ENCODE measurements at regions not wholly inside any gene's neighbourhood (a gene's known extent, or its start where the extent isn't known, plus 50 kb on each side); places are given as distances from the start of the nearest gene placed in this dataset.
"Not testable (repeated sequence)": the region's sequence is repeated elsewhere in the genome, so short reads cannot be mapped to it uniquely, and the experiment has no call there.

- DNase-seq (ENCODE audit: low spot score): no peak
These were observed 142.9 kb upstream of the ZNF521 start for GRCh38 chr18:25494888-25495287.

- no peak for DNase-seq (ENCODE audit: low spot score)
These were observed 141.4 kb upstream of the ZNF521 start for GRCh38 chr18:25493401-25493800.

DNA sequence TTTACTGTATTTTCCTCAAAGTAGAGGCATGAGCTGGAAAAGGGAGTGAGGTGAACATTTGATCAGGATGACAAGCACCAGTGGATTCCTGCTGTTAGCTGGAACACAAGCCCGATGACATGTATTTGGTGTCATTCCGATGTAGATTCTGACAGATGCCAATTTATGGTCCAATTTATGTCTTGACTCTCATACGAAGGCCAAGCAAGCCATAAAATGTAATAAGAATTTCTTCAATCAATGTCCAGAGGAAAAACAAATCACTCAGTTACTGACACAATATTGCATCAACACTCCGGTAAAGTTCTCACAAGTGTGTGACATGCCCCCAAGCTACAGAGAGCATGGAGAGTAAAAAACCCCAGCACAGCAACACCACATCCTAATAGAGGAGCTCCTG lies 138.3 kb upstream of the ZNF521 start:
- DNase-seq (ENCODE audit: low spot score): no peak

GRCh38 chr18:25473008-25473407 lies 121.0 kb upstream of the ZNF521 start:
- DNase-seq (ENCODE audit: low spot score): no peak

GRCh38 chr18:25470756-25471524 lies 119.0 kb upstream of the ZNF521 start:
- DNase-seq (ENCODE audit: low spot score): not testable (repeated sequence)

DNA sequence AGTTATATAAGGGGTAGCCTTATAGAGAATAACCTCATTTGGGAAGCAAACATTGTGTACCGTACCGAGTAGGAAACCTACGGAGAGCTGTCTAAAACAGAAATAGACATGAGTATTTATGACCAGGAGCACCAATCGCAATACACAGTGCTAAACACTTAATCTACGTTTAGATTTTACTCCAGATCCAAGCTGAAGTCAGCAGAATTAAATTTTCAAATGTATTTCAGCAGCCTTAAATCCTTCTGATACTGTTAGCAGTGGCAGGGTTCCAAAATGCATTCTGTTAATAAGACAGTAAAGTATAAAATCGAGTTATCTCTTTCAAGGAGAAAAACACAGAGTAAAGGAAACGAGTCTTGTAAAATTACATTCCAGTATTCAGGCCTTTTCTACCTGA lies 118.1 kb upstream of the ZNF521 start:
- peak; percentile 90 for DNase-seq (ENCODE audit: low spot score)

- peak; percentile 90 for DNase-seq (ENCODE audit: low spot score)
These were observed 117.5 kb upstream of the ZNF521 start for GRCh38 chr18:25469489-25469888.

GRCh38 chr18:25467226-25467987 lies 115.4 kb upstream of the ZNF521 start:
- no peak for DNase-seq (ENCODE audit: low spot score)

DNA sequence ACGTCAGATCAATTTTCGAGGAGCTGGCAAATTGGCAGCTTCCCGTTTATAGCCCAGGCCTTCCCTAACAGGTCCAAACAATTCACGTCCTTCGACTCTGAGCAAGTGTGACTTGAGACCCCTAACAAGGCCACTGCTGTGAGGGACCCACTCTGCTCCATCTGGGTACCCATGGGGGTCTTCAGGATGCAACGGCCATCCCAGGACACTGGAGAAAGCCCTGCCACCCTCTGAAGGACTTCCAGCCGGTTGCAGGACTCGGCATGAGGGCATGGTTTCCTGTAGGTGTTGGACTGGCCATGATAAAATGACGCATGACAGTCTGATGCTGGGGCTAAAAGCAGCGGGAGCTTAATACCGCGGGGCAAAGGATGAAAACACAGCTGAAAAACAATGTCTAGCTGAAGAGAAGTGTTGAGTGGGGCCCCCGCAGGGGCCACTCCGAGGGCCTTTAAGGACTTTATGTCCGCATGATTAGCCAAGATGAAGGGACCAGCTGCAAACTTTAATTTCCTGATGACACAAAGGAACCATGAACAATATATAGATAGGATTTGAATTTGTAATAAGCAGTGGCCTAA lies 113.3 kb upstream of the ZNF521 start:
- DNase-seq (ENCODE audit: low spot score): no peak

DNA sequence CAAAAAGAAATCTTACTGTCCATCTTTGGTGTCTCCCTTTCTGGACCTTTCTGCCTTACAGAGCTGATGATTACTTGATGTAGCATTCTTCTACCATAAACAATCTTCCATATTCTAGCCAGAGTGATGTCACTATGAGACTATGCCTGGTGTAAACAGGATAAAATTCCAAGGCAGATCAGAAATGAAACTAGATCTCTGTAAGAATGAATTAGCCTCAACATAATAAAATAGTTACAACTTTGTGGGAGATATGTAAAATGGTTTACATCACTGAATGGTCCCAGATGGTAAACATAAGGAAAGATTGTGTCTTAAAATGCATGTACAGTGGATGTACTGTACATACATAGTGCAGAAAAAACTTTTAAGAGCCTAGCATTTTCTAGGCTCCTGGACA lies 112.3 kb upstream of the ZNF521 start:
- peak; percentile 33 for DNase-seq (ENCODE audit: low spot score)

GRCh38 chr18:25463726-25464125 lies 111.8 kb upstream of the ZNF521 start:
- no peak for DNase-seq (ENCODE audit: low spot score)

DNA sequence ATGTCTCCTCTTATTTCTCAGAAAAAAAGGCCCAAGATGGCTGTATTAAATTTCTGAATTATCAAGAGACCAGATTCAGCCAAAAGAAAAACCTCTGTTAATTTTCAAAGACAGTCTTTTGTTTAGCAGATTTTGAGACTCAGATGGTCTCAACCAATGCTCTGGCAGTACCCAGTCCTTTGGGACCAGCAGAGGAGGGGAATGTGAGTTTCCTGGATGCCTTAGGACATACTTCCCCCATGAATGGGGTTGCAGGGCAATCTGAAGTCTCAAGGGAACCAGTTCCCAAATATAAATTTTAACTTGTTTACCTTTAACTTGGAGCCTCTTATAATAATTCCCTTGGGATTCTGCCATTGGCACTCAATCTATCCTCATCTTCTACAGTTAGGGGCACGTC lies 107.8 kb upstream of the ZNF521 start:
- no peak for DNase-seq (ENCODE audit: low spot score)

- peak; percentile 59 for DNase-seq (ENCODE audit: low spot score)
These were observed 105.6 kb upstream of the ZNF521 start for GRCh38 chr18:25457601-25458000.

DNA sequence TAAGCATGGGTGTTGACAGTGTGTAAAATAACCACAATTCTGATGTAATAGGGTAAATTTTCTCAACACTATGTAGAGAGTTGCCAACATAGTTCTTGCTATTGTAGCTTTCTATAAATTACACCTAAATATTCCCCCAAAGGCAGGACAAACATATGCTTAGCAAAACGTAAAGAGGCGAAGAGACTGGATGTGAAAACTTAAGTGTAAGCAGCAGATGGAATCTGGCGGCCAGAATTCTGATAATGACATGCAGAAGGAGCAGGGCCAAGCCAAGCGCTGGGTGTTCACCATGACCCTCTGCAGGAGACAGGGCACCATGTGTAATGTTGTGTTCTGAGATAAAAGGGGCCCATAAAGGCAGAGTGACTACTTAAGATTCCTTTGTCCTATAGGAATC lies 105.2 kb upstream of the ZNF521 start:
- DNase-seq (ENCODE audit: low spot score): peak; percentile 43

DNA sequence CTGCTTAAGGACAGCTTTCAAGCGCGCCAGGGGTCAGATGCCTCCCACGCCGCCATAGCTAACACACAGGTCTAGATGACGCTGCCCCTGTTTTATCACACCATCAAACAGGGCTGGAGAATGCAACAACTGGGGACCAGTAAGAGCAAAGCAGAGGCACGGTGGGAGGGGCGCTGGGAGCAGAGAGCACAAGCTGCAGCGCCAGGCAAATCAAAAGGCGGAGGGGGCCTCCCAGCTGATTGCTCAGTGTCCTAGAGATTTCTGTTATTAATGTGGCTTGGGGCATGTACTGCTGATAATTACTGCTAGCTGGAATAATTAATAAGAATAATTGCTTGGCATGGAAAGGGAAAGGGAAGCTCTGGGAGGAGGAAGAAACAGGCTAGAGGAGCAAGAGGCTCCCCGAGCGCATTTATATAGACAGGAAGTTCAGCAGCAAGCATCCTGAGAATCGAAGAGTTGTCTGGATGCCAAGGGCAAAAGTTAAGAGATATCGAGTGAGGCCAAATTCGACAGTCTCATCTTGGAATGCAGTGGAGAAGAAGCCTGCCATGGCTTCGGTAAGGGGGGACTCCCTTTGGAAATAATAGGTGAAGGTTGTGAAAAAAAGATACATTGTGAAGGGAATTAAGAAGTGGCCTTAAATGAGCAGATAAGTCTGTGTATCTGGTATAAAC lies 104.5 kb upstream of the ZNF521 start:
- peak; percentile 27 for DNase-seq (ENCODE audit: low spot score)

GRCh38 chr18:25455646-25456045 lies 103.7 kb upstream of the ZNF521 start:
- DNase-seq (ENCODE audit: low spot score): no peak

- DNase-seq (ENCODE audit: low spot score): no peak
These were observed 103.2 kb upstream of the ZNF521 start for GRCh38 chr18:25455159-25455558.

DNA sequence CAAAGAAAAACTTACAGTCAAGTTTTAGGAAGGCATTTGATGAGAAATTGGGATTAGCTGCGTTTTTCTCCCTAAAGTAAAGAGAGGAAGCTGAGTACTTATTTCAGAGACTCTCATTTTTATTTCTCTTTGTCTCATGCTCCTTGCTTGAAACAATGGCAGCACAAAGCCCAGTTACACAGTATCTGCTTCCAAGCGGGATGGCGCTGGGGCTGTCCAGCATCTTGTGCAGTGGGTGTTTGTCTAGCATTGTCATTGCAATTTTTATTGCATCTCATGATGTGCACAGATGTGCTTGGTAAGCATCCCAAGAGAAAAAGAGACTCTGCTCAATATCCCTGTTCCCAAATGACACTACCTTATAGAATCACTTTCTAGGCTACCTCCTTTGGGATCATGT lies 102.8 kb upstream of the ZNF521 start:
- no peak for DNase-seq (ENCODE audit: low spot score)

GRCh38 chr18:25454270-25454659 lies 102.3 kb upstream of the ZNF521 start:
- no peak for DNase-seq (ENCODE audit: low spot score)

- peak; percentile 44 for DNase-seq (ENCODE audit: low spot score)
These were observed 101.7 kb upstream of the ZNF521 start for GRCh38 chr18:25453556-25454269.

DNA sequence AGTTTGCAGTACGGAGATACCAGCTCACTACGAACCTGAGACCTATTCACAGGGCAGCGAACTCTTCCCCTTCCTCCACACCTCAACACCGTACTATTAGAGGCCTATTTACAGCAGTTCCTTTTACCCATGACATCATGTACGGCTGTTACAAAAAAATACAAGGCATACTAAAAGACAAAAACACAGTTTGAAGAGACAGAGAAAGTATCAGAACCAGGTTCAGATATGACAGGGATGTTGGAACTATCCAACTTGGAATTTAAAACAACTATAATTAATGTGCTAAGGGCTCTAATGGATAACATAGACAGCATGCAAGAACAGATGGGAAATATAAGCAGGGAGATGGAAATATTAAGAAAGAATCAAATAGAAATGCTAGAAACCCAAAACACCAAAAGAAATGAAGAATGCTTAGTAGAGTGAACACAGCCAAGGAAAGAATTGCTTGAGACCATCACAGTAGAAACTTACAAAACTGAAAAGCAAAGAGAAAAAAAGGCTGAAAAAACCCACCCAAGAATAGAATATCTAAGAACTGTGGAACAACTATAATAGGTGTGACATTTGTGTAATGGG lies 99.2 kb upstream of the ZNF521 start:
- no peak for DNase-seq (ENCODE audit: low spot score)

All from umbilical cord (tissue), 1 donor.